ENCODE measurements at regions not wholly inside any gene's neighbourhood (a gene's known extent, or its start where the extent isn't known, plus 50 kb on each side); places are given as distances from the start of the nearest gene placed in this dataset.

DNA sequence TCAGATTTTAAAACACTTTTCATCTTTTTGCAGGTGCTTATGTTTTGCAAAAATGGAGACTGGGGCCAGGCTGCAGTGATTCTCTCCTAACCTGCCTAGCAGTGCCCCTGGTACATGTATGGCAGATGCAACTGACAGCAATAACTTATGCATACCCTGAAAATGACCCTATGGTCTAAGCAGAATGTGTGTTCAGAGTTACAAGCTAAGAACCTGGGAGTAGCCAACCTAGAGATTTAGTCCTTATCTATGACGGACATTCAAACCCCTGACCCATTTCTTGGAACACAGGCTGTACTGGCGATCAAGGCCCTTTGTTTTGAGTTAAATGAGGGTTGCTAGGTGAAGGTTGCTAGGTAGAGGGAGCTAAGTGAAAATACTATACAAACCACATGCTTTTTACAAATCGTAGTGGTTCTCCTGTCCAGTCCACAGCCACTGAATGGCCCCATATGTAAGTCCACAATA lies 184.9 kb upstream of the SESN3 start:
- H3K36me3 ChIP-seq (replicated peaks in 1 of 2; ENCODE audit: control extremely low read depth in 1 of 2, control insufficient read depth in 1 of 2, extremely low read depth in 1 of 2, insufficient read depth in 2 of 2, low read length in 1 of 2), result no peaks in the 10 kb centered on the region
- no peaks in the 10 kb centered on the region for H3K4me1 ChIP-seq (ENCODE audit: control insufficient read depth in 2 of 2, insufficient read depth in 2 of 2, low read length in 2 of 2)
- Mint-ChIP-seq H3K4me3 (no peak overlapping the region), H3K9me3 (ENCODE audit: insufficient read depth) (no peaks in the 10 kb centered on the region), H3K4me1 (peaks cover 2% of the 10 kb centered on the region), H3K27me3 (no peaks in the 10 kb centered on the region), H3K27ac (no peak overlapping the region)
- TF ChIP-seq, protein P1, sequence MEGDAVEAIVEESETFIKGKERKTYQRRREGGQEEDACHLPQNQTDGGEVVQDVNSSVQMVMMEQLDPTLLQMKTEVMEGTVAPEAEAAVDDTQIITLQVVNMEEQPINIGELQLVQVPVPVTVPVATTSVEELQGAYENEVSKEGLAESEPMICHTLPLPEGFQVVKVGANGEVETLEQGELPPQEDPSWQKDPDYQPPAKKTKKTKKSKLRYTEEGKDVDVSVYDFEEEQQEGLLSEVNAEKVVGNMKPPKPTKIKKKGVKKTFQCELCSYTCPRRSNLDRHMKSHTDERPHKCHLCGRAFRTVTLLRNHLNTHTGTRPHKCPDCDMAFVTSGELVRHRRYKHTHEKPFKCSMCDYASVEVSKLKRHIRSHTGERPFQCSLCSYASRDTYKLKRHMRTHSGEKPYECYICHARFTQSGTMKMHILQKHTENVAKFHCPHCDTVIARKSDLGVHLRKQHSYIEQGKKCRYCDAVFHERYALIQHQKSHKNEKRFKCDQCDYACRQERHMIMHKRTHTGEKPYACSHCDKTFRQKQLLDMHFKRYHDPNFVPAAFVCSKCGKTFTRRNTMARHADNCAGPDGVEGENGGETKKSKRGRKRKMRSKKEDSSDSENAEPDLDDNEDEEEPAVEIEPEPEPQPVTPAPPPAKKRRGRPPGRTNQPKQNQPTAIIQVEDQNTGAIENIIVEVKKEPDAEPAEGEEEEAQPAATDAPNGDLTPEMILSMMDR (IDR thresholded peaks at IDR 0.05), result no peak
- DNase-seq, result no peak
- no peaks in the 10 kb centered on the region for H3K9me3 ChIP-seq (ENCODE audit: control extremely low read depth in 1 of 3, control insufficient read depth in 2 of 3, insufficient read depth in 1 of 3, low read length in 2 of 3)
- H3K79me2 ChIP-seq (ENCODE audit: control insufficient read depth, insufficient read depth, low read length), result no peaks in the 10 kb centered on the region
- ChIA-PET CTCF (no interaction called here), POLR2A (no interaction called here)
- no peaks in the 10 kb centered on the region for H4K20me1 ChIP-seq (ENCODE audit: control insufficient read depth, insufficient read depth, low read length, poor library complexity, severe bottlenecking)
- H3K4me3 ChIP-seq (ENCODE audit: control extremely low read depth in 1 of 5, extremely low read depth in 1 of 5, insufficient read depth in 1 of 5, low read depth in 2 of 5, low read length in 4 of 5), result no peak overlapping the region
- no peak overlapping the region for H3K9ac ChIP-seq (ENCODE audit: low read length)
- intact Hi-C loops (cut with micrococcal nuclease), result loop anchor here (10.0 kb wide), 1 partner anchor 51 kb away; no protein-coding TSS in a partner anchor
- ATAC-seq (ENCODE audit: low read depth), result no peak
- WGBS (ENCODE audit: insufficient coverage), result 80% methylated on average over 1 of the region's 3 CpGs
- no peak overlapping the region for H3K27ac ChIP-seq (ENCODE audit: low read length in 2 of 2)
- H2AFZ ChIP-seq (ENCODE audit: insufficient read depth, low read depth, low read length, poor library complexity, severe bottlenecking), result no peak overlapping the region
- H3K4me2 ChIP-seq (replicated peaks; ENCODE audit: low read depth, low read length, poor library complexity, severe bottlenecking), result no peak overlapping the region
- H3K27me3 ChIP-seq (replicated peaks in 1 of 4; ENCODE audit: control extremely low read depth in 1 of 4, control insufficient read depth in 3 of 4, insufficient read depth in 4 of 4, low read length in 3 of 4), result no peaks in the 10 kb centered on the region

DNA sequence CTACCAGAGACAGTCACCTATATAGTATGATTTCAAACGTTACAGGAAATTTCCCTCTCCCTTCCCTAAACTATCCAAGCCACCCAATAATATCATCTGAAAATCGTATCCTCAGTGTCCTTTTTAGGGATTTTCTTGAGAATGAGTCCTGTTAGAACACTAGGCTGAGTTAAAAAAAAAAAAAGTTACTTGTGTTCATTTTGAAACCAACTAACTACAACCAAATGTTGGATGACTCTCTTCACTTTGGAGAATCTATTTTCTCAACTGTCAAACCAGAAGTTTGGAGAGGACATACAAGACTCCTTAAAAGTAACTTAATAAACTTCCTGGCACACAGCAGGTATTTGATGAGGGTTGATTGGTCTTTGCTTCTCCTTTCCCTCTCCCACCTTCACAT lies 183.2 kb upstream of the SESN3 start:
- DNase-seq, result no peak
- Mint-ChIP-seq H3K27ac (no peak overlapping the region), H3K9me3 (ENCODE audit: insufficient read depth) (no peaks in the 10 kb centered on the region), H3K4me1 (peaks cover 9% of the 10 kb centered on the region), H3K4me3 (no peak overlapping the region), H3K27me3 (no peaks in the 10 kb centered on the region)
- Histone ChIP-seq H3K79me2 (ENCODE audit: control insufficient read depth, insufficient read depth, low read length) (no peaks in the 10 kb centered on the region), H3K9me3 (ENCODE audit: control extremely low read depth in 1 of 3, control insufficient read depth in 2 of 3, insufficient read depth in 1 of 3, low read length in 2 of 3) (no peaks in the 10 kb centered on the region), H3K4me3 (ENCODE audit: control extremely low read depth in 1 of 5, extremely low read depth in 1 of 5, insufficient read depth in 1 of 5, low read depth in 2 of 5, low read length in 4 of 5) (no peak overlapping the region), H3K4me1 (ENCODE audit: control insufficient read depth in 2 of 2, insufficient read depth in 2 of 2, low read length in 2 of 2) (no peaks in the 10 kb centered on the region), H3K27ac (ENCODE audit: low read length in 2 of 2) (no peak overlapping the region), H4K20me1 (ENCODE audit: control insufficient read depth, insufficient read depth, low read length, poor library complexity, severe bottlenecking) (no peaks in the 10 kb centered on the region), H3K9ac (ENCODE audit: low read length) (no peak overlapping the region), H2AFZ (ENCODE audit: insufficient read depth, low read depth, low read length, poor library complexity, severe bottlenecking) (no peak overlapping the region), H3K27me3 (replicated peaks in 1 of 4; ENCODE audit: control extremely low read depth in 1 of 4, control insufficient read depth in 3 of 4, insufficient read depth in 4 of 4, low read length in 3 of 4) (no peaks in the 10 kb centered on the region), H3K4me2 (replicated peaks; ENCODE audit: low read depth, low read length, poor library complexity, severe bottlenecking) (no peak overlapping the region), H3K36me3 (replicated peaks in 1 of 2; ENCODE audit: control extremely low read depth in 1 of 2, control insufficient read depth in 1 of 2, extremely low read depth in 1 of 2, insufficient read depth in 2 of 2, low read length in 1 of 2) (no peaks in the 10 kb centered on the region)
- ChIA-PET POLR2A (no interaction called here), CTCF (interaction anchor here (1.0 kb wide), 1 partner anchor 291 kb away, joined by 3 read pairs; no protein-coding TSS in a partner anchor)
- TF ChIP-seq, protein P1 (IDR thresholded peaks at IDR 0.05), result no peak
- no peak for TF ChIP-seq EZH2 (IDR thresholded peaks at IDR 0.05; ENCODE audit: borderline replicate concordance, insufficient read depth, low read depth, low read length, poor library complexity, severe bottlenecking)
- intact Hi-C loops (cut with micrococcal nuclease), result loop anchor here (10.0 kb wide), 1 partner anchor 49 kb away; no protein-coding TSS in a partner anchor
- WGBS (ENCODE audit: insufficient coverage), result no CpG with 5 or more reads among the region's 2 CpGs
- ATAC-seq (ENCODE audit: low read depth), result no peak

Measured in B cell (primary cell).